ENCODE measurements at regions not wholly inside any gene's neighbourhood (a gene's known extent, or its start where the extent isn't known, plus 50 kb on each side); places are given as distances from the start of the nearest gene placed in this dataset.
"Not testable (repeated sequence)": the region's sequence is repeated elsewhere in the genome, so short reads cannot be mapped to it uniquely, and the experiment has no call there.

DNA sequence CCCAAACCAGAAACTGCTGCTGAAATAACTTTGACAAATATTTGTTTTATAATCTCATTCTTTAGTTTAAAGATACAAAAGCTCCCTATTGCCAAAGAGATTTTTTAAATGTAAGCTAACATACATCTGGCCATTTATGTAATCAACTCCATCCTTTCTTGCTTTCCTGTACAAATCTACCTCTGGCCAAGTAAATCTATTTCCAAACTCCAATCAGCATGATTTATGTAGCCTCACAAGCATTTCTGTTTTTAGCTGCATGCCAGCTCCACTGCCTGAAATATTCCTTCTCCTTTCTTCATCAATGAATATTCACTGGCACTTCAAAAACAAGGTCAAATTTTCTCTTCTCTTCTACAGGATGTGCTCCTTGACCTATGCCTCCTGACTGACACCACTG is 80.0 kb downstream of the SHOX2 start:
- no peak overlapping the region for H3K27ac Mint-ChIP-seq
- H3K27me3 Mint-ChIP-seq = no peaks in the 10 kb centered on the region
- CTCF ChIA-PET = interaction anchor here (0.7 kb wide), 1 partner anchor 116 kb away, joined by 3 read pairs; no protein-coding TSS in a partner anchor
- no peak overlapping the region for H3K4me3 Mint-ChIP-seq
- H3K9me3 Mint-ChIP-seq = peaks cover 4% of the 10 kb centered on the region
- POLR2A ChIA-PET = no interaction called here
- no peak for DNase-seq
- no peaks in the 10 kb centered on the region for H3K36me3 Mint-ChIP-seq (ENCODE audit: low read depth)
- no peaks in the 10 kb centered on the region for H3K4me1 Mint-ChIP-seq

DNA sequence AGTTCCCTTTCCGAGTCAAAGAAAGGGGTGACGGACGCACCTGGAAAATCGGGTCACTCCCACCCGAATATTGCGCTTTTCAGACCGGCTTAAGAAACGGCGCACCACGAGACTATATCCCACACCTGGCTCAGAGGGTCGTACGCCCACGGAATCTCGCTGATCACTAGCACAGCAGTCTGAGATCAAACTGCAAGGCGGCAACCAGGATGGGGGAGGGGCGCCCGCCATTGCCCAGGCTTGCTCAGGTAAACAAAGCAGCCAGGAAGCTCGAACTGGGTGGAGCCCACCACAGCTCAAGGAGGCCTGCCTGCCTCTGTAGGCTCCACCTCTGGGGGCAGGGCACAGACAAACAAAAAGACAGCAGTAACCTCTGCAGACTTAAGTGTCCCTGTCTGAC is 86.3 kb downstream of the SHOX2 start:
- H3K4me3 Mint-ChIP-seq; POLR2A ChIA-PET; H3K27me3 Mint-ChIP-seq; DNase-seq; H3K4me1 Mint-ChIP-seq; CTCF ChIA-PET; H3K36me3 Mint-ChIP-seq (ENCODE audit: low read depth); H3K27ac Mint-ChIP-seq; H3K9me3 Mint-ChIP-seq: not testable (repeated sequence)

DNA sequence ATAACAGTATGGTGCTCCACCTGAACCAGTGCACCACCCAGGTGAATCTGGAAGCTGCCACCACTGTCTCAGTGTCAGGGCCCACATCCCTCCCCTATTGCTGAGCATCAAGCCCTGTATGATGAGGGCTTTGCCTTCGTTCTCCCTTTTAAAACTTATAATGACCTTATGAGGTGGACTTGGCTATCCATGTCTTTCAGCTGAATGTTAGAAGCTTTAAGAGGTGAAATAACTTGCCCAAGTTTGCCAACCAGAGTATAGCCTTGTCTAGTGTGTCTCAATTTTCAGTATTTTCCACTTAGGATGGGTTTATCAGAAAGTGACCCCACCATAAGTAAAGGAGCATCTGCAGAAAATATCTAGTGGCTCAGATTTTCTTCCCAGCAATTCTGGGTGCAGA is 87.8 kb downstream of the SHOX2 start:
- no peaks in the 10 kb centered on the region for H3K27me3 Mint-ChIP-seq
- CTCF ChIA-PET = interaction anchor here (1.1 kb wide), 1 partner anchor 39 kb away, joined by 5 read pairs; no protein-coding TSS in a partner anchor

DNA sequence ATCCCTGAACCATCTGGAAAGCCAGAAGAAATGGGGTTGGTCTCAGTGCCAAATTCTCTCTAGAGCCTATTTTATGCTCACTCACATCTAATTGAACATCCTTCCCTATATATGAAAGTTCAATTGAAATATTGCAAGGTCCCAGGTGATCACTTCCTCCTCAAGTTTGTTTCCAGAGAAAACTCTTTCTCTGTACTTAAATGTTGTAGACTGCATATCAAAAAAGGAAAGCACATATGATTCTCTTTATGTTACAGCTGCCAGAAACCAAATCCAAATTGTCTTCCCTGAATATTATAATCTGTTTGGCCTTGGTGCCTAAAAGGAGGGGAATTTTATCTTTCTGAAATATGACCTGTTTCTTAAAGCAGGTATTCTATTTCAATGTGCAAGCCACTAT is 93.3 kb downstream of the SHOX2 start:
- Mint-ChIP-seq H3K4me1 (no peaks in the 10 kb centered on the region), H3K9me3 (peaks cover 6% of the 10 kb centered on the region), H3K27me3 (no peaks in the 10 kb centered on the region), H3K36me3 (ENCODE audit: low read depth) (no peaks in the 10 kb centered on the region), H3K27ac (no peak overlapping the region), H3K4me3 (no peak overlapping the region)
- CTCF ChIA-PET = no interaction called here
- DNase-seq = no peak
- POLR2A ChIA-PET = no interaction called here

More for the DNA sequence above, 87.8 kb downstream of the SHOX2 start:
- no peak overlapping the region for H3K27ac Mint-ChIP-seq
- peaks cover 5% of the 10 kb centered on the region for H3K9me3 Mint-ChIP-seq
- POLR2A ChIA-PET = no interaction called here
- H3K4me3 Mint-ChIP-seq = no peak overlapping the region
- no peaks in the 10 kb centered on the region for H3K36me3 Mint-ChIP-seq (ENCODE audit: low read depth)
- H3K4me1 Mint-ChIP-seq = no peaks in the 10 kb centered on the region
- no peak for DNase-seq

DNA sequence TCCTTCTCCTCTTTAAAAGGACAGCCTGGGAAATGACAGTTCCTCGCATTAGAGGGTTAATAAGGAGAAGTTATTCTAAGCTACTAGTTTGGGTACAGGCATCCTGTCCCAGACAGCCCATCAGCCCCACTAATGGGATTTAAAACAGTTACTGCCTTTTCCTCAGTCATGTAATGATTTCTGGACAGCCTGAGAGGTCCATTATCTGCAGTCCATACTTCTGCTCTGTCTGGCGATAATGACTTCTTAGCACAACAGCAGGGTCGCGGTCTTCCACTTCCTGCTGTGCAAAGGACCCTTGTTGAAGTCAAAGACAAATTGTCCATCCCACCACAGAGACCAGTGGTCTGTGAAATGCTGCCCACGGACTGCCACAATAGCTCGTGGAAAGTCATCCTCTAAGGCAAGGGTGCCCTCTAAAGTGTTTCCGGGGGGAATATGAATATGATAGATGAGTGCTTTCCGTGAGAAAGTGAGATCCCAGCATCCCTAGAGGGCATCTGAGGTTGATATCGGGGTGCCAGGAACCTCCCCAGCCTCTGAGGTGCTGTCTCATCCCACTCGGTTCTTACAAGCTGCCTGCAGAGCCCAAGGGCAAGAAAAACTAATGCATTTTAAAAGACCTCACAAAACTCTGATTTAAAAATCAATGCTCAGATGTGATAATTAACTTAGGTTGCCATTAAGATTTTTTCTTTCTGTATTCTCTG is 100.7 kb downstream of the SHOX2 start:
- no peaks in the 10 kb centered on the region for H3K9me3 Mint-ChIP-seq
- CTCF ChIA-PET = no interaction called here
- H3K36me3 Mint-ChIP-seq (ENCODE audit: low read depth) = no peaks in the 10 kb centered on the region
- POLR2A ChIA-PET = no interaction called here
- H3K4me3 Mint-ChIP-seq = no peak overlapping the region
- H3K4me1 Mint-ChIP-seq = no peaks in the 10 kb centered on the region
- H3K27ac Mint-ChIP-seq = no peak overlapping the region
- DNase-seq = no peak
- no peaks in the 10 kb centered on the region for H3K27me3 Mint-ChIP-seq

DNA sequence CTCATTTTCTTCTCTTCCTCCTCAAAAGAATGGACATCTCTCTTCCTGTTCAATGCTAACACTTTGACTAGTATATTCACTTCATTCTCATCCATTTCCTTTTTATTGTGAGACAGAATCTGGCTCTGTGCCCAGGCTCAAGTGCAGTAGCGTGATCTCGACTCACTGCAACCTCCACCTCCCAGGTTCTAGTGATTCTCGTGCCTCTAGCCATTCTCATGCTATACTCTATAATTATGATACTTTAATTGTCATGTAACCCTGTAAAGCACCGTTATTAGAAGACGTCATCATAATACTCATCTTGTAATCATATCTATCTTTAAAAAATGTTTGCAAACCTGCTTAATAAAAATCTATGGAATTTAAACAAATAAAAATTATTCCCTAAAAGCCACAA is 107.0 kb downstream of the SHOX2 start:
- ChIA-PET POLR2A (no interaction called here), CTCF (no interaction called here)
- no peak for DNase-seq
- Mint-ChIP-seq H3K36me3 (ENCODE audit: low read depth) (no peaks in the 10 kb centered on the region), H3K27ac (no peak overlapping the region), H3K4me3 (no peak overlapping the region), H3K27me3 (no peaks in the 10 kb centered on the region), H3K9me3 (peaks cover 11% of the 10 kb centered on the region), H3K4me1 (no peaks in the 10 kb centered on the region)

DNA sequence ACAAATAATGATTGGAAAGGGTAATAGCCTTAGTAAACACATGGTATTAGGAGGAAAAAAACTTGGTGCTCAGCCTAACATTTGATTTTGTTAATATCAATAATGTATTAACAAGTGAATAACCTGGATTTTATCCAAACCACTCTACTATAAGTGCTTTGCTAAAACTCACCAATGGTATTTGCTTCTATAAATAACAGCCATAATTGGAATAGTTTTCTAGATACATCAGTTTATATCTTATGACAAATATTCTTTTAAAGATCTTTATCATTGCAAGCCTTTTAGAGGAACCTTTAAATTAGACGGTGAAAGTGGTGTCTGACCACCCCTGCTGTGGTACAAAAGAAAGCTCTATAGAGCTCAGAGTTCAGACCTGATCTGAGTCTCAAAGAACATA is 123.9 kb downstream of the SHOX2 start:
- Mint-ChIP-seq H3K36me3 (ENCODE audit: low read depth) (no peaks in the 10 kb centered on the region), H3K9me3 (peaks cover 2% of the 10 kb centered on the region), H3K27ac (no peak overlapping the region), H3K4me1 (no peaks in the 10 kb centered on the region), H3K4me3 (no peak overlapping the region), H3K27me3 (no peaks in the 10 kb centered on the region)
- POLR2A ChIA-PET = no interaction called here
- CTCF ChIA-PET = no interaction called here
- DNase-seq = no peak

DNA sequence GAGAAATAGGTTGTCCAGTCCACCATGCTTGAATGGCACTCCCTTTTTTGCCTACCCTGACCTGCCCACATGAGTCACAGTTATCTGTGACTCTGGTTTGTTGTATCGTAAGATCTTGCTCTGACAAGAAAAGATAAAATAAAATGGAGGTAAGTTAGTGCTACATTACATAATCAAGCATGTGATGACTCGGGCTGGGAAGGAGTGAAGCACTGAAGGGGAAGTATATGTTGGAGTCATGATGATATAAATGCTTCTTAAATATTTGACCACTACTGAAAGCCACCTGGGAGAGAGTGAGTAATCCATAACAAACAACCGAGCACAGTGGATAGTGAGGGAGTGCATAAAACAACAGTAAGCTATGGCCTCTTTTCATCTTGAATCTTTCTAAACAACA is 124.4 kb downstream of the SHOX2 start:
- ChIA-PET CTCF (no interaction called here), POLR2A (no interaction called here)
- H3K4me1 Mint-ChIP-seq = no peaks in the 10 kb centered on the region
- no peaks in the 10 kb centered on the region for H3K9me3 Mint-ChIP-seq
- H3K27me3 Mint-ChIP-seq = no peaks in the 10 kb centered on the region
- H3K4me3 Mint-ChIP-seq = no peak overlapping the region
- H3K36me3 Mint-ChIP-seq (ENCODE audit: low read depth) = no peaks in the 10 kb centered on the region
- no peak for DNase-seq
- no peak overlapping the region for H3K27ac Mint-ChIP-seq

DNA sequence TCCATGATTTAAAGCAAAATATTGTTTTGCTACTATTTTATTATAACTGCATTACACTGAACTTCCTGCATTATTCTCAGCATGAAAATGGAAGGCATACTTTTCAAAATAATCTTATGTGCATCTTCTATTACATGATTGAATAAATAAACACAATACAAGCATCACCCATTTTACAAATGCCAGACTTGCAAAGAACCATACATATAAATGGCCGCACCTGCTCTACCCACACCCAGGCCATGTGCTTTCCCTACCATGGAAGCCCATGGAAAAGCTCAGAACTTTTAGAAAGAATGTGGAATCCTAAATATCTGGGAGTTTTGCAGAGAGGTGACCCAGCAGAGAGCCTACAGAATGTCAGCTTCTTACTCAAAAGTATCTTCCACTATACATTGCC is 127.2 kb downstream of the SHOX2 start:
- H3K27ac Mint-ChIP-seq = no peak overlapping the region
- ChIA-PET POLR2A (no interaction called here), CTCF (no interaction called here)
- no peaks in the 10 kb centered on the region for H3K4me1 Mint-ChIP-seq
- H3K9me3 Mint-ChIP-seq = no peaks in the 10 kb centered on the region
- H3K4me3 Mint-ChIP-seq = no peak overlapping the region
- no peak for DNase-seq
- H3K27me3 Mint-ChIP-seq = no peaks in the 10 kb centered on the region
- H3K36me3 Mint-ChIP-seq (ENCODE audit: low read depth) = no peaks in the 10 kb centered on the region

DNA sequence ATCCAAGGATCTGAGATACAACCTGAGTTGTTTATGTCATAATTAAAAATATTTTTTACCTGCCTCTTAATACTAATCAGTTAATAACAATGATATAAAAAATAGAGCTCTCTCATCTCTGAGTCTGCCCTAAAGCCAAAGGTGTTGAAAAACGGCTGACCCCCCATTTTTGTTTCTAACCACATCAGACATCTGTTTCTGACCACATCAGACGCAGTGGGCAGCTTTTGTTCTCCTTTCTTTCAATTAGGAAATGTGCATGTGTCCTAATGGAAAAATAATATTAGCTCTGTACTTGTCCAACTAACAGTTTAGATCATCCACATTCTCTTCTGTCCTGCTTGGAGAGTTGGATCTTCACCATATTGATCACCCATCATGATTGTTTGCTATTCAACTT is 144.6 kb downstream of the SHOX2 start:
- no peak overlapping the region for H3K4me3 Mint-ChIP-seq

DNA sequence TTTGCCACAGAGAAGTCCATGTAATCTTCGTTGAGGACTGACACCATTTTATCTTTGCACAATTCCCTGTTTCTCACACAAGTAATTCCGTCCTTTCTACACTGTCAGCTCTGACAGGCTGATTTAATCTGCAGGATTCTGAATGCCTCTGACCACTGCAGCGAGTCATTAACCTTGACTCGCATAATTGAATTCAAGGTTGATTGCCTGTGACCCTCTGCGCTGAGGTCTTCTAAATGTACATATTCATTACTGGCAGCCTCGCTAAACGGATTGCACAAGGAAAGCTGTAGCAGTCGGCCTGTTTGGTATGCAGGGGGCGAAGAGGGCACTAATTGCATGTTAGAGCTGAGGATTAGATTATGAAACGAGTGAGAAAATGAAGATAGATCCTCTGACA is 147.8 kb downstream of the SHOX2 start:
- no peak for DNase-seq
- Mint-ChIP-seq H3K4me3 (no peak overlapping the region), H3K36me3 (ENCODE audit: low read depth) (no peaks in the 10 kb centered on the region), H3K27me3 (no peaks in the 10 kb centered on the region), H3K4me1 (no peaks in the 10 kb centered on the region), H3K27ac (no peak overlapping the region), H3K9me3 (peaks cover 2% of the 10 kb centered on the region)
- ChIA-PET CTCF (no interaction called here), POLR2A (no interaction called here)

More for the DNA sequence above, 144.6 kb downstream of the SHOX2 start:
- Mint-ChIP-seq H3K4me1 (no peaks in the 10 kb centered on the region), H3K27ac (no peak overlapping the region), H3K9me3 (no peaks in the 10 kb centered on the region), H3K27me3 (no peaks in the 10 kb centered on the region), H3K36me3 (ENCODE audit: low read depth) (no peaks in the 10 kb centered on the region)
- ChIA-PET CTCF (no interaction called here), POLR2A (no interaction called here)
- no peak for DNase-seq

DNA sequence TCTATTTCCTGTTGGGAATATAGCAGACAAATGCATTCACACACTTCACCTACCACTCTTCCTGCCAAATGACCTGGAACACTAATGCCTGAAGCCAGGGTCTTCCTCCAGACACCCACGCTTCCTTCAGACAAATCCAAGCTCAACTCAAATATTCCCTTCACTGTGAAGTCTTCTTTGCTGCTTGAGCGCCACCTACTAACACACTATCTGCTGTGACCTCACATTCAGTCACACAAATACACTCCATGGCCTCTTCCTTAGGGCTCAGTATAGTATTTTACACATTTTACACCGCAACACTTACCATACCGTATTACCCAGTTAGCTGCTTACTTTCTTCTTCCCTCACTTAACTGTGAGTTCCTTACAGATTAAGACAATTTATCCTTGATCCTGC is 149.4 kb downstream of the SHOX2 start:
- Mint-ChIP-seq H3K4me1 (no peaks in the 10 kb centered on the region), H3K9me3 (peaks cover 2% of the 10 kb centered on the region)
- CTCF ChIA-PET = no interaction called here

DNA sequence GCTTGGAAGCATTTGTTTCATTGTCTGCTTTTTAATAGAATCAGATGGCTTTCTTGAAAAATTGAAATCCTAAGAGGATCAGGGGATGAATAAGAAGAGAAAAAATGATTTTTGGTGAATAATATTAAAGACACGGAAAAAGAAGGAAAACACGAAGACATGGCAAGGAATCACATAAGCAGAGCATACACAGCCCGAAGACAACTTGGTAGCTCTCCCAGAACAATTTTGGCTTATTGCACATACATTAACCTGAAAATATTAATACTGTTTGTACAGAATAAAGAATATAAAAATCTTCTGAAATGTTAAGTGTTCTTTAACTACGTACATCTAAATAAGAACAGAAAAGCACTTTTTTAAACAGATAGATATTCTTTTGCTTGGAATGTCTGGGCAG is 150.0 kb downstream of the SHOX2 start:
- Mint-ChIP-seq H3K4me3 (no peak overlapping the region), H3K9me3 (peaks cover 2% of the 10 kb centered on the region), H3K27me3 (no peaks in the 10 kb centered on the region), H3K4me1 (no peaks in the 10 kb centered on the region), H3K27ac (no peak overlapping the region), H3K36me3 (ENCODE audit: low read depth) (no peaks in the 10 kb centered on the region)
- ChIA-PET CTCF (no interaction called here), POLR2A (no interaction called here)
- no peak for DNase-seq

More for the DNA sequence above, 149.4 kb downstream of the SHOX2 start:
- POLR2A ChIA-PET = no interaction called here
- Mint-ChIP-seq H3K4me3 (no peak overlapping the region), H3K27me3 (no peaks in the 10 kb centered on the region), H3K27ac (no peak overlapping the region), H3K36me3 (ENCODE audit: low read depth) (no peaks in the 10 kb centered on the region)
- no peak for DNase-seq

DNA sequence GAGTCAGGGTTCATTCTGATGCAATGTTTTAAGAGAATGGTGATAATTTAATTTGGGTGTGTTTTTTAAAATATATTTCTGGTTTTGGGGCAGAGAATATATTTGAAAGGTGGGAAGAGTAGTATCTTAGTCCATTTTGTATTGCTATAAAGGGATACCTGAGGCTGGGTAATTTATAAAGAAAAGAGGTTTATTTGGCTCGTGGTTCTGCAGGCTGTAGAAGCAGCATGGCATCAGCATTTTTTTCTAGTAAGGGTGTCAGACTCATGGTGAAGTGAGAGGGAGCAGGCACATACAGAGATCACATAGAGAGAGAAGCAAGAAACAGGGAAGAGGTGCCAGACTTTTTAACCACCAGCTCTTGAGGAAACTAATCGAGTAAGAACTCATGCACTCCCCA is 152.7 kb downstream of the SHOX2 start:
- peaks cover 4% of the 10 kb centered on the region for H3K9me3 Mint-ChIP-seq
- DNase-seq = no peak
- no peaks in the 10 kb centered on the region for H3K36me3 Mint-ChIP-seq (ENCODE audit: low read depth)
- no peak overlapping the region for H3K4me3 Mint-ChIP-seq
- H3K4me1 Mint-ChIP-seq = no peaks in the 10 kb centered on the region
- no peak overlapping the region for H3K27ac Mint-ChIP-seq
- ChIA-PET POLR2A (no interaction called here), CTCF (no interaction called here)
- no peaks in the 10 kb centered on the region for H3K27me3 Mint-ChIP-seq
